ENCODE measurements at regions not wholly inside any gene's neighbourhood (a gene's known extent, or its start where the extent isn't known, plus 50 kb on each side); places are given as distances from the start of the nearest gene placed in this dataset.

- TF ChIP-seq CTCF (conservative IDR thresholded peaks at IDR 0.05), result no peak
- no peak for TF ChIP-seq ZFX (IDR thresholded peaks at IDR 0.05)
- no peak overlapping the region for H3K27ac ChIP-seq
Observed at GRCh38 chr4:98765771-98766170, 107.4 kb upstream of the TSPAN5 start.

GRCh38 chr4:98758182-98758581, 99.8 kb upstream of the TSPAN5 start:
- H3K27ac ChIP-seq, result no peak overlapping the region
- no peak for TF ChIP-seq CTCF (conservative IDR thresholded peaks at IDR 0.05)
- TF ChIP-seq ZFX (IDR thresholded peaks at IDR 0.05), result no peak

- TF ChIP-seq CTCF (conservative IDR thresholded peaks at IDR 0.05) (no peak), ZFX (IDR thresholded peaks at IDR 0.05) (no peak)
- H3K27ac ChIP-seq, result no peak overlapping the region
Observed at GRCh38 chr4:98754736-98755135, 96.3 kb upstream of the TSPAN5 start.

- no peak for TF ChIP-seq CTCF (conservative IDR thresholded peaks at IDR 0.05)
- TF ChIP-seq ZFX (IDR thresholded peaks at IDR 0.05), result no peak
- no peak overlapping the region for H3K27ac ChIP-seq
Observed at GRCh38 chr4:98749206-98749605, 90.8 kb upstream of the TSPAN5 start.

GRCh38 chr4:98748609-98749008, 90.2 kb upstream of the TSPAN5 start:
- TF ChIP-seq ZFX (IDR thresholded peaks at IDR 0.05), result no peak
- TF ChIP-seq CTCF (conservative IDR thresholded peaks at IDR 0.05), result no peak
- no peak overlapping the region for H3K27ac ChIP-seq

GRCh38 chr4:98747393-98748091, 89.1 kb upstream of the TSPAN5 start:
- no peak overlapping the region for H3K27ac ChIP-seq

GRCh38 chr4:98746936-98747335, 88.5 kb upstream of the TSPAN5 start:
- TF ChIP-seq ZFX (IDR thresholded peaks at IDR 0.05), result no peak
- TF ChIP-seq CTCF (conservative IDR thresholded peaks at IDR 0.05), result no peak
- no peak overlapping the region for H3K27ac ChIP-seq

More at GRCh38 chr4:98747393-98748091, 89.1 kb upstream of the TSPAN5 start:
- TF ChIP-seq CTCF (conservative IDR thresholded peaks at IDR 0.05) (no peak), ZFX (IDR thresholded peaks at IDR 0.05) (no peak)
